Right cardiac atrium (tissue), 5 donors: ENCODE measurements at regions not wholly inside any gene's neighbourhood (a gene's known extent, or its start where the extent isn't known, plus 50 kb on each side); places are given as distances from the start of the nearest gene placed in this dataset.

ENCODE experiments used
- ATAC-seq, 2 donors: fragments of 200-7000 bp; cut with Tn5 transposase; one replicate each; pipeline versions ENCODE4 v1.8.0 to v1.9.1; 2020; ENCODE audit warnings: moderate library complexity in 2 of 2, mild to moderate bottlenecking in 1 of 2
- DNase-seq, 3 donors: peaks; one replicate each; pipeline ENCODE4 v3.0.0-alpha.2; 2020
- H3K27ac ChIP-seq: one replicate; pipeline ENCODE4 v1.5.1; 2013; ENCODE audit warnings: mild to moderate bottlenecking, low read length, control low read depth, moderate library complexity
- H3K27me3 ChIP-seq: one replicate; pipeline ENCODE4 v1.6.1; 2013; ENCODE audit not compliant: control insufficient read depth, insufficient read depth
- H3K4me1 ChIP-seq: one replicate; pipeline ENCODE4 v1.6.1; 2013; ENCODE audit warnings: low read length; ENCODE audit not compliant: control insufficient read depth, insufficient read depth
- H3K4me3 ChIP-seq: one replicate; pipeline ENCODE4 v1.5.1; 2013; ENCODE audit warnings: low read length, control low read depth
- H3K9me3 ChIP-seq: one replicate; pipeline ENCODE4 v1.6.1; 2013; ENCODE audit warnings: low read length; ENCODE audit not compliant: control insufficient read depth
- WGBS: extraction: QIAGEN DNeasy Blood & Tissue Kit; methylation state at CpG from one replicate; pipeline ENCODE4 v1.1.7; 2013; 5-methylcytosine and 5-hydroxymethylcytosine counted together
- intact Hi-C, 4 donors: fragments of 100-400 bp; cut with DNase I; formaldehyde crosslinking; loops; one replicate each; pipeline versions ENCODE4 v1.11.0 to v1.14.0; 2022 to 2023
- donor health status: healthy with polysubstance abuse.
- donor health status: DM: no; HTN: yes; CAD: no.
- donor health status: DM: no; HTN: no; CAD: no.
- donor health status: DM: no; HTN: yes; CAD: no; lungs with severe emphysema.
- donor health status: DM: yes; HTN: yes; CAD: no.

- WGBS = 71% methylated on average over 4 of the region's 4 CpGs
- no peaks in the 10 kb centered on the region for H3K27me3 ChIP-seq
- ATAC-seq (no peak), DNase-seq (no peak)
- H3K4me3 ChIP-seq = no peak overlapping the region
- intact Hi-C loops = no loop called here
- no peak overlapping the region for H3K27ac ChIP-seq
- H3K4me1 ChIP-seq = peaks cover 4% of the 10 kb centered on the region
- H3K9me3 ChIP-seq = no peaks in the 10 kb centered on the region
Observed at GRCh38 chr4:17197070-17197469, 298.6 kb upstream of the LDB2 start.

DNA sequence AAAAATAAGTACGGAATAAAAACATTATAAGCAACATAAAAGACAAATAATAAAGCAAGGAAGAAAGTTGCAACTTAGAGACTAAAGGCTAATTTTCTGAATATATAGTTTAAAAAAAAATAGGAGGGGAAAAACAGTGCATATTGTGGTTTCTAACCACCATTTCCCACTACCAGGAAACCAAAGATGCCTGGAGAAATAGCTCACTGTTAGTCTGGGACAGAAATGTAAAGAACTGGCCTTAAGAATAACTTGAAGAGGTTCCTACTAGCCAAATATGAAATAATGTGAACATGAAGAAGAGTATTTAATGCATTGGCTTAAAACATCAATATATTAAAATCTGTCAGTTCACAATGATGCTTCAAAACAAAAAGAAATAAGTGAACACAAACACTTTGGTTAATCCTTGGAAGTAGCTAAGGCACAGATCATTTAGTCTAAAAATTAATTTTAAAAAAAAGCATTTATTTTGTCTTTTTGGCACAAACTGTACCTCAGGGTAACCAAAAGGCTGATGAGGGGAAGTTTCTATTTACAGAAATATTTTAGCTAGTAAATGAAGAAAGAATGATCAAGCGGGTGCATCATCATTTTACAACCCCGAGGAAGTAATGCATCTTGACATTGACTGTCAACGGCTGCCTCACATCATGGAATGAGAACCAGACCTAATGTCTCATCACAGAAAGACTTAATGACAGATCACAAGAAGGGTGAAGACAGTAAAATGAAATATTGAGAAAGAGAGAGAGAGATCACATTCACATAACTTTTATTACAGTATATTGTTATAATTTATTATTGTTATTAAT is 297.2 kb upstream of the LDB2 start:
- no peak for DNase-seq
- Histone ChIP-seq H3K4me3 (no peak overlapping the region), H3K27me3 (no peaks in the 10 kb centered on the region), H3K9me3 (no peaks in the 10 kb centered on the region), H3K27ac (no peak overlapping the region), H3K4me1 (peaks cover 4% of the 10 kb centered on the region)
- no peak for ATAC-seq
- 72% methylated on average over 4 of the region's 4 CpGs for WGBS
- intact Hi-C loops = no loop called here

- no peak for DNase-seq
- intact Hi-C loops = no loop called here
- ATAC-seq = no peak
- H3K27ac ChIP-seq = no peak overlapping the region
- WGBS = 85% methylated on average over 2 of the region's 2 CpGs
- no peaks in the 10 kb centered on the region for H3K27me3 ChIP-seq
- H3K4me1 ChIP-seq = peaks cover 4% of the 10 kb centered on the region
- H3K9me3 ChIP-seq = no peaks in the 10 kb centered on the region
- no peak overlapping the region for H3K4me3 ChIP-seq
Observed at GRCh38 chr4:17194586-17194985, 296.1 kb upstream of the LDB2 start.

DNA sequence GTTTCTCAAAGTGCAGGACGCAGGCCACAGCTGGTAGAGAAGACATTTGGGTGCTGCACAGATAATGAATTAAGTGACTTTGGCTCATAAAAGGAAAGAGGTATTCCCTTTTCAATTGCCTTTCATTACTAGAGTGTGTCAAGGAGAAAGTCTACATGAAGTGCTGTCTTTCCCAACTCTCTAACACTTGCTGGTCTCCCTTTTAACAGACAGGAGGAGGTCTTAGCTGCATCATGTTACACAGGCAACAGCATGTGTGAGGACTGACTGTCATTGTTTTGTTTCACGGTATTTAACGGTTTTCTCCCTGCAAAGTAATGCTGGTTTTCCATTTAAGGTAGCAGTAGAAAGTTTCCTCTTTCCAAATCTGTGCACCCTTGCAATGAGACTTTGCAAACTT is 291.3 kb upstream of the LDB2 start:
- DNase-seq (no peak), ATAC-seq (no peak)
- H3K9me3 ChIP-seq = no peaks in the 10 kb centered on the region
- no peaks in the 10 kb centered on the region for H3K27me3 ChIP-seq
- WGBS = 57% methylated on average over 3 of the region's 3 CpGs
- no peaks in the 10 kb centered on the region for H3K4me1 ChIP-seq
- no peak overlapping the region for H3K4me3 ChIP-seq
- intact Hi-C loops = no loop called here
- no peak overlapping the region for H3K27ac ChIP-seq

DNA sequence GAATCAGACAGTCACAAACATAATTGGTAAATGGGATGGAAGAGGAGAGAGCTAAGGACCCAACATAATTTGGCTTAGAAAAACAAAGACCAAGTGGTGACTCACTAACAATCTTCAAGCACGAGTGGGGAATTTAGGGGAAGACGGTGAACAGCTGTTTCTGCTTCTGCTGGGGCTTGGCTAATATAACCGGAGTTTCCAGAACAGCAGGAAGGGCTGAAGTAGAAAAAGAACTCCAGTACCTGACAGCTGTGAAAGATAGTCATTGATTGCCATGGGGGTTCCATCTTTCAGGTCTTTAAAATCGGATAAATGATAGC is 290.9 kb upstream of the LDB2 start:
- peak; percentile 64 to 82 for ATAC-seq
- intact Hi-C loops = no loop called here
- 52% methylated on average over 4 of the region's 4 CpGs for WGBS

DNA sequence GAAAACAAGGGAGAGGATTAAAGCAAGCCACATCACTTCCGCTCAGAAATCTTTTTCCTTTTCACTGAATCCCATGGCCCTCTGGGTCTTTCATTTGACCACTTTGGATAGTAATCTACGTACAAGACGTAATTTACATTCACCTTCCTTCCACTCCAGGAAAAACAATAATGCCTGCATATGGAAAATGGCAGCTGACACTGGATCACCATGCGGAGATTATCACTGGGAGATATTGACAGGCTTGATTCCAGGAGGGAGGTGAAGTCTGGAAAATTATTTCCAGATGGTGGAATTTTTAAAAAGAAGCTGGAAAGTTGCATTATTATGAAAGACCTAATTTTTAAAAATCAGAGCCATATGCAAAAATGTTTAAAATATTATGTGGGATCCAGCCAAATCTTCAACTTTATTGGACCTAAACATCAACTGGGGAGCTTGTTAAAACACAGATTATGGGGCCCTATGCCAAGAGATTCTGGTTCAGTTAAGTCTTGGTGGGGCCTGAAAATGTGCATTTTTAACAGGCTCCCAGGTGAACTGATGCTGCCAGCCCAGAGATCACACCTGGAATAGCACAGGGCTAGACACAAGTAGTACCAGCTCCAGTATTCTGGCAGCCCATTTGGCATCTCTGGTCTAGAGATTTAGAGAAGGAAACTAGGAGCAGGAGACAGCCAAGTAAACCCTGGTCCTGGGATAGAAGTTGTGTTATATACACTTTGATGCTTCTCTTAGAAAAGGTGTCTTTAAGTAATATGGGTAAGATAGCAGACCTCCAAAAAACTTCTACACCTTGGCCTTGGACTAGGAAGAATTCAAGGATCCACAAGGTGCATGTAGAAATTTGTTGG is 290.3 kb upstream of the LDB2 start:
- intact Hi-C loops = no loop called here
- H3K27ac ChIP-seq = peak overlapping the region; percentile 52
- no peak for DNase-seq

More for the DNA sequence above, 290.9 kb upstream of the LDB2 start:
- Histone ChIP-seq H3K27me3 (no peaks in the 10 kb centered on the region), H3K4me1 (no peaks in the 10 kb centered on the region), H3K9me3 (no peaks in the 10 kb centered on the region), H3K27ac (no peak overlapping the region), H3K4me3 (no peak overlapping the region)
- DNase-seq = peak in 2 of 3 donors; percentile 18 to 37

DNA sequence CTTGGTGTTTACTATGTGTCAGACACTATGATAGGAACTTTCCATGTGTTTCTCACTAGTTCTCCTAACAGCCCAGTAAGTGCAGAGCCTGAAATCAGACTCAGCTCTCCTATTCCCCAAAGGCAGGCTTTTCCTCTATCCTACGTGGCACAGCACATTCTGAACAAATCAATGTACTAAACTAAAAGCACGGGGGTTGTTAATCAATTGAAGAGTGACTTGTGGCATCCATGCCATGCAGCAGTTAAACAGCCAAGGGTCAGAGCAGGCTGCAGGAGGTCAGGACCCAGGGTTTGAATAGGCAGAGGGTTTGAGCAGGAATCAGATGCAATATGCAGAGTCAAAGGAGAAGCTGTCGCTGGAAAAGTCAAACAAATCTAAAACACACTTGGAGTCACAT is 289.7 kb upstream of the LDB2 start:
- Histone ChIP-seq H3K4me1 (no peaks in the 10 kb centered on the region), H3K4me3 (no peak overlapping the region), H3K27ac (no peak overlapping the region), H3K9me3 (no peaks in the 10 kb centered on the region), H3K27me3 (no peaks in the 10 kb centered on the region)
- intact Hi-C loops = no loop called here
- DNase-seq = no peak
- ATAC-seq = peak in 1 of 2 donors; percentile 26
- WGBS = 41% methylated on average over 3 of the region's 3 CpGs

More for the DNA sequence above, 290.3 kb upstream of the LDB2 start:
- 70% methylated on average over 4 of the region's 4 CpGs for WGBS
- ATAC-seq = no peak
- Histone ChIP-seq H3K9me3 (no peaks in the 10 kb centered on the region), H3K4me3 (no peak overlapping the region), H3K4me1 (no peaks in the 10 kb centered on the region), H3K27me3 (no peaks in the 10 kb centered on the region)

DNA sequence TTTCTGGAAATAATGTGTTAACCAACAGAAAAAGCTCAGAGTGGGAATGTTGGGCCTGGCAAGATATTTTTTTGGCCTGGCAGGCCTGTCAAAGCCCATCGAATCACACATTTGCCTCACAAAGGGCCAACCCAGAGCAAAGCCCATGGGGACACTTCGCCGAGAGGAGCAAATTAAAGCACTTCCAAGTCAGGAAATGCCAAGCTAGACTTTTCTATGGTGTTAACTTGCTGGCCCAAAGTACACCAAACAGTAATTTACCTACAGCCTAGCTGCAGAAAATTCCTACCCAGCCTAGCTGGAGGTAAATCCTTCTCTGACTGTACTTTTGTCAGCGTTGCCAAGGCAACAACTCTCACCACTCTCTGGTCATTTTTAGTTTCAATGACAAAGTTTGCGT is 288.6 kb upstream of the LDB2 start:
- intact Hi-C loops = no loop called here
- DNase-seq (peak; percentile 31 to 77 (median 71)), ATAC-seq (peak; percentile 28 to 53)
- H3K9me3 ChIP-seq = no peaks in the 10 kb centered on the region
- WGBS = 53% methylated on average over 5 of the region's 5 CpGs
- H3K27me3 ChIP-seq = no peaks in the 10 kb centered on the region
- no peaks in the 10 kb centered on the region for H3K4me1 ChIP-seq
- no peak overlapping the region for H3K27ac ChIP-seq
- H3K4me3 ChIP-seq = no peak overlapping the region

- DNase-seq (no peak), ATAC-seq (no peak)
- intact Hi-C loops = no loop called here
- Histone ChIP-seq H3K9me3 (no peaks in the 10 kb centered on the region), H3K27ac (no peak overlapping the region), H3K27me3 (no peaks in the 10 kb centered on the region), H3K4me1 (no peaks in the 10 kb centered on the region), H3K4me3 (no peak overlapping the region)
- WGBS = 80% methylated on average over 4 of the region's 4 CpGs
Observed at GRCh38 chr4:17182888-17183287, 284.4 kb upstream of the LDB2 start.

DNA sequence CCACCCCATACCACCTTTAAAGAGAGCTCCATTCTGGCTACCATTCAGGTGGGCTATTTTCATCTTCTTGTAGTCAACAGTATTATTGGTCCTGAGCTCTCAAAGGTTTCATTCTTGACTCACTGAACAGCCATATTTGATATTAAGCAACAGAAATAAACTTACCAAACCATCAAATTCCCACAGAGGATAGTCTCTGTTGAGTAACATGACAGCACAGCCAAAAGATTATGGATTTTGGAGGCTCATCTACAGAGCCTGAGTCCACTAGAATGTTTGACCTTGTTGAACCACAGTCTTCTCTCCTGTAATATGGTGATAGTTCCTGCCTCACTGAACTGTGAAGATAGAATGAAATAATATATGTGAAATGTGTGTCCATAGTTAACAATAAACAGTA is 276.3 kb upstream of the LDB2 start:
- no peak overlapping the region for H3K4me3 ChIP-seq
- ATAC-seq (peak; percentile 25 to 60), DNase-seq (no peak)
- peaks cover 3% of the 10 kb centered on the region for H3K4me1 ChIP-seq
- intact Hi-C loops = no loop called here
- H3K27me3 ChIP-seq = no peaks in the 10 kb centered on the region
- no peaks in the 10 kb centered on the region for H3K9me3 ChIP-seq
- H3K27ac ChIP-seq = no peak overlapping the region

DNA sequence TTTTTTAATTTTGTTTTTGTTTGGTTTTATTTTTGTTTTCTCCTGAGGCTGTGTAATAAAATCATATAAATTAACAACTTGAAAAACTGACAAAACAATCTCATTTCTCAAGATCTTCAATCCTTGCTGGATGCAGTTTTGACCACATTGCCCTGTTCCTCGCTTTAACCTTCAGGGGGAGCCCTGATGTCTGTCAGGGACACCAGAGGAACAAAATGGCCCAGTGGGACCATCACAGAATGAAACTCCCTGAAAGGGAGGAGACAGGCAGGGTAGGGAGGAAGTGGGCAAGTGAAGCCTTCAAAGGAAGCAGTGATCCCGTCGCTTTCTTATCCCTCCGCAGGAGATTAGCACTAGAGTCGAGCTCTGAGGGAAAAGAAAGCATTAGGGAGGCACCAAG is 274.9 kb upstream of the LDB2 start:
- ATAC-seq = peak; percentile 27 to 62

More for the DNA sequence above, 274.9 kb upstream of the LDB2 start:
- intact Hi-C loops = no loop called here
- 55% methylated on average over 5 of the region's 5 CpGs for WGBS
- peaks cover 3% of the 10 kb centered on the region for H3K4me1 ChIP-seq
- H3K4me3 ChIP-seq = no peak overlapping the region
- H3K27ac ChIP-seq = no peak overlapping the region
- H3K27me3 ChIP-seq = no peaks in the 10 kb centered on the region
- DNase-seq = no peak
- H3K9me3 ChIP-seq = no peaks in the 10 kb centered on the region
